DMS79 (cell line): ENCODE measurements at regions not wholly inside any gene's neighbourhood (a gene's known extent, or its start where the extent isn't known, plus 50 kb on each side); places are given as distances from the start of the nearest gene placed in this dataset.

Experiments used
- DNase-seq: peaks from one replicate; lab custom pipeline; 2025; lab: John Stamatoyannopoulos, UW

DNA sequence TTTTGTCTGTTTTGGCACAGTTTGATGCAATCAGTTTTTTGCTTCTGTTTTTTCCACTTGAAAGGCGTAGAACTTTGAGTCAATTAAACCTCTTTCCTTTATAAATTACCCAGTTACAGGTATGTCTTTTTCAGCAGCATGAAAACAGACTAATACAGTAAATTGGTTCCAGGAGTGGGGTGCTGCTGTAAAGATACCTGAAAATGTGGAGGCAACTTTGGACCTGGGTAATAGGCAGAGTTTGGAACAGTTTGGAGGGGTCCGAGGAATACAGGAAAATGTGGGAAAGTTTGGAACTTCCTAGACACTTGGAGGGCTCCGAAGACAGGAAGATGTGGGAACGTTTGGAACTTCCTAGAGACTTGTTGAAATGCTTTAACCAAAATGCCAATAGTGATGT, 2022.2 kb downstream of the MAT2B start:
- DNase-seq: no peak

GRCh38 chr5:165538065-165538464, 2032.6 kb downstream of the MAT2B start:
- no peak for DNase-seq

- no peak for DNase-seq
These were observed 2054.2 kb downstream of the MAT2B start for GRCh38 chr5:165559645-165560044.

- DNase-seq: no peak
These were observed 2055.2 kb downstream of the MAT2B start for GRCh38 chr5:165560648-165561047.

- no peak for DNase-seq
These were observed 2060.5 kb downstream of the MAT2B start for GRCh38 chr5:165565911-165566310.

DNA sequence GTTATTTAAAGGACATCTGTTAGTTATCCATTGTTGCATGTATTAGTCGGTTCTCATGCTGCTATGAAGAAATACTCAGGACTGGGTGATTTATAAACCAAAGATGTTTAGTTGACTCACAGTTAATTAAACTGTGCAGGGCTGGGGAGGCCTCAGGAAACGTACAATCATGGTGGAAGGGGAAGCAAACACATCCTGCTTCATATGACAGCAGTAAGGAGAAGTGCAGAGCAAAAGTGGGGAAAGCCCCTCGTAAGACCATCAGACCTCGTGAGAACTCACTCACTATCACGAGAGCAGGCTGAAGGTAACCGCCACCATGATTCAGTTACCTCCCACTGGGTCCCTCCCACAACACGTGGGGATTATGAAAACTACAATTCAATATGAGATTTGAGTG, 2064.1 kb downstream of the MAT2B start:
- DNase-seq: no peak

DNA sequence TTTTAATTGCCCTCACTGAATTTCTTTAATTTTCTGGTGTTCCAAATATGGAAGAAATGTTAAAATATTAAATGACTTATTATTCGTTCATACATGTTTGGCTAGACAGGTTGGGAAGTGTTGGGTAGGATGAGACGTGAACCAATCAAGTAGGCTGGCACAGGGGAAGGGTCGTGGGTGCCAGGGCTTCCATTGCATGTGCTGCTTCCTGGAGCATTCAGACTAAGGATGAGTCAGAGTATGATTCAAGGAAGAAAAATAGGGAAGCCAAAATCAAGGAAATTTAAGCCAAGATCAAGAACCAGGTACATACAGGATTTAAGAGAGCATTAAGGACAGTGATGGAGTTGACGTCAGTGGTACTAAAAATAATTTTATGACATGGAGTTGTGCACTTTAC, 2068.0 kb downstream of the MAT2B start:
- no peak for DNase-seq

DNA sequence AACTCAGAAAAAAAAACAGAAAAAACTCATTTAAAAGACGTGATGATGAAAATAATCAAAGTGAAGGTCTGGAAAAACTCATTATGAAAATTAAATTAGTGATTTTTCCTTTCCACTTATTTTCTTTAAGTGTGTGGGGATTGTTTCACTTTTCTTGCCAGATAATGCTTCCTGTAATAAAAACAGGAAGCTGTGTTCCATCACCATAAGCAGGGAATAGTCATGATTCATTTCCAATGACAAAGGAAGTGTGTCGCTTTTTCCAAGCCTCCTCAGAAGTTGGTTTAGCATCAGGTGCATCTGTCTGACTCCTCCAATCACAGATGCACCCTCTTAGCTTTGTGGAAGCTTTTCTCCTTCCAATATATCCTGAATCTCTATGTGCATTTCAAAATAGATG, 2068.7 kb downstream of the MAT2B start:
- no peak for DNase-seq

DNA sequence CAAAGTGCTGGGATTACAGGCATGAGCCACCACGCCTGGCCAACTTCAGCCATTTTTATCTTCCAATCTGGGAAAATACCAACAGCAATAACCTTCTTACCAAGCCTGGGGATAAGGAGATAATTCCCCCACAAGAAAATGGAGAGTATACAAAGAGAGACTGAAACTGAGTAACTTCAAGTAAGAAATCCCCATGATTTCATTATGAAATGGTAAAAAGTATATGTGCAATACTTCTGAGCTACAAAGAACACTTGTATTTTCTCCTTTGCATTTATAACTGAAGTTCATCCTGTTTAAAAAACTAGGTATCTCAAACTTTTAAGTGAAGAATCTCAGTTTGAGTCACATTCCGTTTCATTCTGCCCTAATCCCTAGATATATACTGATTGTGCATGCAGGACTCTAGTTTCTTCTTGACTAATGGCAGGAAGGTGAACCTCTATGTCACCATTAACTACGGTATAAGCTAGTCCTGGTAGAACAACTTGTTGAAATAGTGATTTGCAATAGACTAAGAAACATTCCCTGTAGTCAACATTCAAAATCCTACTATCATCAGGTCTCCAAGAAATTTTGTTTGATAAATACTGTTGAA, 2071.4 kb downstream of the MAT2B start:
- DNase-seq: no peak

- no peak for DNase-seq
These were observed 2074.5 kb downstream of the MAT2B start for GRCh38 chr5:165579911-165580310.

GRCh38 chr5:165594693-165595092, 2089.3 kb downstream of the MAT2B start:
- no peak for DNase-seq

GRCh38 chr5:165602529-165602928, 2097.1 kb downstream of the MAT2B start:
- DNase-seq: no peak

DNA sequence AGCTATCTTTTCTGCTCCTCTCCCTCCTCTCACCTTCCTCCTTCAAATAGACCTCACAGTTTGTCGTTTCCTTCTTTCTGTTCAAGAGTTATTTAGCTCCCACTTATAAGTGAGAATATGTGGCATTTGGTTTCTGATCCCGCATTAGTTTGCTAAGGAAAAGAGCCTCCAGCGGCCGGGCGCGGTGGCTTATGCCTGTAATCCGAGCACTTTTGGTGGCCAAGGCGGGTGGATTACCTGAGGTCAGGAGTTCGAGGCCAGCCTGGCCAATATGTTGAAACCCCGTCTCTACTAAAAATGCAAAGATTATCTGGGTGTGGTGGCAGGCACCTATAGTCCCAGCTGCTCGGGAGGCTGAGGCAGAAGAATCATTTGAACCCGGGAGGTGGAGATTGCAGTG, 2101.6 kb downstream of the MAT2B start:
- DNase-seq: no peak

GRCh38 chr5:165609871-165610270, 2104.5 kb downstream of the MAT2B start:
- DNase-seq: no peak

DNA sequence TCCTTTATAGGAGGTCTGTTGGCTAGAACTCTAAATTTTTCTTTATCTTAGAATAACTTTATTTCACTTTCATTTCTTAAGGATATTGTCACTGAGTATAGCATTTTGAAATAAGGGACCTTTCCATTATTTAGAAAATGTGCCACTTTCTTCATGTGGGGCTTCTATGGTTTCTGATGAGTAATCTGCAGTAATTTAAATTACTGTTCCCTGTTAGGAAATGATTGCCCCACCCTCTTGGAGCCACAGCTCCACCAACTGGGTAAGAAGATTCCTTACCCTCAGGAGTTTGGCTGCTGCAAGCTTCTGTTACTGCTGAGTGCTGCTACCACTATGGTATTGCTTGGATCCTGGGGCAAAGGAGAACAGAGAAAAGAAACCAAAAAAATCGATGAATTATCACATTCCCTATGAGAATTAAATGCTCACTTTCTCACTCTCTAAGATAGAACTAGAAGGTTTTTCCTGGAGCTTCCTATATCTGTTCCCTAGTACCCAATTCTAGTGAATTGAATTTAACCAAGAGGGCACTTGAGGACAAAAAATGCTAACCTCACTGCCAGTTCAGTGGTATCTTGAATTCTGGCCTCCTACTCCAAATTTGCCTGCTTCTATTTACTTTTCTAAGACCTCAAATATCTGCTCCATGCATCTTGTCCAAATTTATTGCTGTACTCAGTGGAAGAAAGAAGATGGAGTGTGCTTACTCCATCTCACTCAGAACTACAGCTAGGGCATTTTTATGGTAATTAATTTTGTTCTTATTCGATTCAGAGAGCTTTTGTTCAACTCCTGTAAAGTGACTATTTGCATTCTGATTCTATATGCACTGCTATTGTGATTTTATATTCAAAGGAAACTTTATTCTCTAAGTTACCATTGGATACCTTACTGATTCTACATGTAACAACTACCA, 2111.3 kb downstream of the MAT2B start:
- no peak for DNase-seq

DNA sequence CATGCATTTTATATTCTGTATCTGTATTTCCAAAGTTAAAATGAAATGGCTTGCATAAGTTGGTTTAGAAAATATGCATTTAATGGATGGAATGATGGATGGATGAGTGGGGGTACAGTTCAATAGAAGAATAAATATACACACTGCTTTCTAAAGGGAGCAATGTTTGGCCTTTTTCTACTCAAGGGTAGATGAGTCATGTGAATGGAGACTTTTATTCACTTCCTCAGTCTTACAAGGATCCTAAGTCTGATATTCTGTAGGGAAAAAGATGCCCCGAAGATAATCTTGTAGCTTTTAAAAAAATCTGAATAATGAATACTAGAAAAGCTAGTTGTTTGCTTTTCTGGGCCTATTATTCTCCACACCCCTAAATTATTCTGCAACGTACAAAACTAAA, 2112.1 kb downstream of the MAT2B start:
- DNase-seq: no peak

DNA sequence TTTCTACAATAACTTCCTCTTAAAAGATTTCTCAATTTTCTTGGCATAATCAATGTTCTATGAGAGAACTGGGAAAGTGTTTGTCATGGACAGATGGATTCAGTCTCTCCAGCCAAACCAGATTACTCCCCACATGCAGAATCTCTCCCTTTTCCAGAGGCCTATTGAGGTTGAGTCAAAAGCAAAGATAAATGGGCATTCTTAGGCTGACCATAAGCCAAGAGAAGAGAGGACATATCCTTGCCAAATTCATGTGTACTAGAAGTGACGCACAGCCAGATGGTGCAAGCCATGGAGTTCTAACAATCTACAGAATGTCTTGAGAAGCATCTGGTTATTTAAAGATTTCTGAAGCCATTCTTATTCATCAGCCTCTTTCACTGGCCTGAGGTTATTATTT, 2115.0 kb downstream of the MAT2B start:
- DNase-seq: no peak

- DNase-seq: no peak
These were observed 2117.6 kb downstream of the MAT2B start for GRCh38 chr5:165622864-165623536.

DNA sequence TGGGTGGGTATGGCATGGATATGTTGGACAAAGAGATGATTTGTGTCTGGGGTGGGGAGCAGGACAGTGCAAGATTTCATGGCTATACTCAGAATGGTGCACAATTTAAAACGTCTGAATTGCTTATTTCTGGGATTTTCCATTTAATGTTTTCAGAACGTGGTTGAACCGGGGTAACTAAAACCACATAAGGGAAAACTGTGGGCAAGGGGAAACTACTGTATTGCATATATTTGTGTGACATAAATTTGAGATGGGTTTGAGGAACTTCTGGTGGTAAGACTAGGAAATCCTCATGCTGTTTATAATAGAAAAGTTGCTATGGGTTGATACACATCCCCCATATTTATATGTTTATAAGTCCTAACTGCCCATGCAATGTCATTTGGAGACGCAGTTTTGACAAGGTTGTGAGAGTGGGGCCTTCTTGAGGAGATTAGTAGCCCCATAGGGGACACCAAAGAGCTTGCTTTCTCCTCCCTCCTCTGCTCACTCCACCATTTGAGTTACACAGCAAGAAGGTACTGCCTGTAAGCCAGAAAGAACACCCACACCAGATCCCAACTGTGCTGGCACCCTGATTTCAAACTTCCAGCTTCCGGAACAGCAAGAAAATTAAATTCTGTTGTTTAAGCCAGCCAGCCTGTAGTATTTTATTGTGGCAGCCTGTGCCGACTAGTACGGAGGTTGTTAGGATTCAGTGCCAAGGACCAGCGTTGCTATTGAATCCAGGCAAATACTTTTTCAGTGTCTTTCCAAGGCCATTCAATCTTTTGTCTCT, 2118.9 kb downstream of the MAT2B start:
- no peak for DNase-seq

- no peak for DNase-seq
These were observed 2120.7 kb downstream of the MAT2B start for GRCh38 chr5:165626161-165626560.

DNA sequence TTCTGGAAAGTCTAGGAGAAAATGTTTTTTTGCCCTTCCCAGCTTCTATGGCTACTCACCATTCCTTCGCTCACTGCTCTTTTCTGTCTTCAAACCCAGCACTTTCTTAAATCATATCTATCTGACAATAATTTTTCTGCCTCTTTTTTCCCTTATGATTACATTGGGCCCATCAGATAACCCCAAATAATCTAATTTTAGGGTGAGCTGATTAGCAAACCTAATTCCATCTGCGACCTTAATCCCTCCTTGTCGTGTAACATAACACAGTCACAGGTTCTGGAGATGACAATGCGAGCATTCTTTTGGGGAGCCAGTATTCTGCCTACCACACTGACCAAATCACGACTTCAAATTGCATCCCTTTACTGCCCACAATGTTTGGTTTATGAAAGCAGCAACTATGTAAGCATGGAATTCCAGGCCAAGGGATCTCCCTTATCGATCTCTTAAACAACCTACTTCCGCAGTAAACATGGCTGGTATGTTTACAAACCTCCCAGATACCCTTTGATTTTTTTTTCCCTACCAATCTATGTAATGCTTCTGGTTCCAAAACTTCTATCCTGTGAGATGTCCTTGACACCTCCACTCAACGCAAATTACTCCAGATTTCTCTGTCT, 2122.2 kb downstream of the MAT2B start:
- DNase-seq: no peak

DNA sequence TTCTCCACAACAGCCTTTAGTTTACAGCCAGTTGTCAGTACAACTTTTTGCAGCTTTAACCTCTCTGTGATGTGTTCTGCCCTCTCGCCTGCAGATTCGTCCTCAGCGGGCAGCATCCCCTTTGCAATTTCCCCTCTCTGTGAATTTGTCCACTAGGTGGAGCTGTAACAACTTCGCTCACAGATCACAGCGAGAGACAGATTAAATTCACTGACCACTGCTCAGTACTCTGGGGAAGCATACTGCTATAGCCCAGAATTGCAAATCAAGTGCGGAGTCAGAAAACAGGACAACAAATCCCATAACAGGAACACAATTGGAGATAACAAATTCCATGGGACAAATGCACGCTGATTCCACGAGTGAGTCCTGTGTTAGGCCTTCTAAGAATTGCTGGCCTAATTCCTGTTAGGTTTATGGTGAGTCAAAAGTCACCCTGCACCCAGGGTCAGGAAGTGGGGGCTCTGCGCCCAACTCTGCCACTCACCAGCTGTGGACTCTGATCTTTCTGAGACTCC, 2124.9 kb downstream of the MAT2B start:
- DNase-seq: no peak
